ENCODE measurements at regions not wholly inside any gene's neighbourhood (a gene's known extent, or its start where the extent isn't known, plus 50 kb on each side); places are given as distances from the start of the nearest gene placed in this dataset.

GRCh38 chr5:173529861-173530260 lies 86.6 kb downstream of the BOD1 start:
- DNase-seq: no peak

DNA sequence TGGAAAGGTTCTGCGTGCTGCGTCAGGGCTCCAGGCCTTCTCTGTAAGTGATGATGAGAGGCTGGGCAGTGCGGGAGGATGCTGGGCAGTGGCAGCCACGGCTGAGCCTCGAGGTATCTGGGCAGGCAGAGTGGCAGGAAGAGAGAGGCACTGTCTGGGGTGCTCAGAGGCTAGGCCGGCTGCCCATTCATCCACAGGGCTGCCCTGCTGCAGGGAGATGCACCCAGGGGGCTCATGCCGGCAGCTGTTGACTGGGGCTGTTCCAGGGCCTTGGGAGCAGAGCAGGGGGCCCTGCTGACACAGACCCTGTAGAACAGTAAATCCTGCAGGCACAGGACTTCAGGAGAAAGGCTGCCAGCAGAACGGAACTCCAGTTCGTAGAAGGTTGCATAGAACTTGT lies 88.8 kb downstream of the BOD1 start:
- no peak for DNase-seq

- no peak for DNase-seq
Observed at GRCh38 chr5:173524136-173524535, 92.3 kb downstream of the BOD1 start.

GRCh38 chr5:173523388-173523787 lies 93.1 kb downstream of the BOD1 start:
- DNase-seq: no peak

DNA sequence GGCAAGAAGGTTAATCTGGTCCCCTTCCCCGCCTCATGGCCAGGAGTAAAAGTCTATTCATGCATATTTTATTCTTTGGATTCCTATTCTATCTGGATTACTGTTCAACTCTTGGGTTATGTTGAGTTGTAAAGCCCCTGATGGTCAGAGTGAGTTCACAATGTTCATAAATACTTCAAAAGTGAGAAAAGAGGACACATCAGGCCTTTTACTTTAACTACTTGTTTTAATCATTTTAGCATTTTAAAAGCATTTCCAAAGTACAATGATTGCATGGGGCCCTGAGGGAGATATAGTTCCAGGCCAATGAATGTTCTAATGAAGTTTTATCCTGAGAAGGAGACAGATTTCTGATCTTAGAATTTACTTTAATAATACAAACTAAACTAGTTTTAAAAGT lies 93.9 kb downstream of the BOD1 start:
- DNase-seq: no peak

DNA sequence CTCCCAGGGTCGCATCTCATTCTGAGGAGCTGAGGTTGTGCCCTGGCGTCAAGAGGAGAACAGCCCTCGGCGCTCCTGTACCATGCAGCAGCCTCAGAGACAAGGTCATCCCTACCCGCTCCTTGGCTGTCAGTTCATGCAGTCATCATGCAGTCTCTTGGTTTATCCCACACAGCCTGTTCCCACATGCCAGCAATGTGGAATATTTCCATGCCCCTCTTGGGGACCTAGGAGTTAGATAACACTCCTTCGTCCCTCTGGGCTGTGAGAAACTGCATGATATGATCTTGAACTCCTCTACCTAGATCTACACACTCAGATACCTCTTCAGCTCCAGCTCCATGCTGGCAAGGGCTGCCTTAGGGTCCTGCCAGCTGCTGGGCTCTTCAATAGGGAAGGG lies 97.6 kb downstream of the BOD1 start:
- DNase-seq: no peak

- DNase-seq: no peak
Observed at GRCh38 chr5:173517648-173518047, 98.8 kb downstream of the BOD1 start.

DNA sequence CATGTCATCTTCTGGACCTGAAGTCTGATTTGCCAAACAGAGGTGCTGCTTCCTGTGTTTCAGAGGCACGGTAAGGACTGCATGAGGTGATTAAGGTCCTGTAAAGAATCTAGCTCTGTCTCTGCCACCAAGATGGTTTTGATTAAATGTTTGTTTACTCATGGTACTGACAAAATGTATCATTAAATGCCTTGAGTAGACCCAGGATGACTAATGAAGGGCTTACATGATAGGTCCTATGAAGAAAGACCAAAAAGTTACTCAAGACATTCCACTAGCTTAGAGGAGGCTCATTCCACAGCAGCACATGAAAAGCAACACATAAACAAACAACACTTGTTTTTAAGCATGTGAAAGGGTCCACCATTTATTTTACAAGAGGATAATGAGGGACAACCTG lies 100.9 kb downstream of the BOD1 start:
- DNase-seq: no peak

DNA sequence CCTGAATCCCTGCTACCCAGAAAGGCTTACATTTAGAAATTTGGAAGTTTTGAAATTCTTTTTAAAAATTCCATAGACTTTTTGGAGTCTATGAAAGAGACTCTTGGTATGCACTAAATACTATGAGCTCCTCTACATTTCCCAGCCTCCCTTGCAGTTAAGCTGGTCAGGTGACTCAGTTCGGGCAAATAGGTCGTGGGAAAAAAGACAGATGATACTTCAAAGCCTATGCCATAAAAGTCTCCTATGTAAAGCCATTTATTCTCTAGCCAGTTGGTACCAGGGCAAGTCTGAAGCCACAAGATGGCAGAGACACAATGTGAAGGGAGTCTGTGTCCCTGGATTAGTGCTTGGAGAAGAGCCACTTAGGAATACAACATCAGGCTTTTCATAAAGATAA lies 101.8 kb downstream of the BOD1 start:
- DNase-seq: no peak

DNA sequence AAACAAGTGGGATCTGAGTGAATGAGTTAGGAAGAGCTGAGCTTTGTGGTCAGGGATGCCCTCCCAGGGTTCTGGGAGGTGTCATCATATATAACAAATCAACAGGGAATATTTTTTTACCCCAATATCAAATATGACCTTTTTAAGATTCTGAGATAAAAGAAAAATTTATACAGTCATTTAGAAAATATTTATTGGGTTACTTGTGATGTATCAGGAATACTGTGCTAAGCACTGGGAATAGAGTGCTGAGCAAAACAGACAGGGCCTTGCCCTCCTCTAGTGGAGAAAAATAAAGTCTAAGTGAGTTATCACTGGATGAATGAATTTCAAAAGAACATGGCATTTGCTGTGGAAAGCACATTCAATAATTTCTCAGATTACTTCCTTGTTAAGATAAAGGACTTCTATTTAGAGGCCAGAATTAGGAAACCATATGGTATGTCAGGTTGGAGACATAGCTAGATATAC lies 102.9 kb downstream of the BOD1 start:
- DNase-seq: no peak

- no peak for DNase-seq
Observed at GRCh38 chr5:173512637-173513435, 103.6 kb downstream of the BOD1 start.

- DNase-seq: no peak
Observed at GRCh38 chr5:173509060-173509459, 107.4 kb downstream of the BOD1 start.

- DNase-seq: no peak
Observed at GRCh38 chr5:173507171-173507570, 109.3 kb downstream of the BOD1 start.

GRCh38 chr5:173505634-173506033 lies 110.8 kb downstream of the BOD1 start:
- no peak for DNase-seq

GRCh38 chr5:173501922-173502321 lies 114.5 kb downstream of the BOD1 start:
- DNase-seq: no peak

DNA sequence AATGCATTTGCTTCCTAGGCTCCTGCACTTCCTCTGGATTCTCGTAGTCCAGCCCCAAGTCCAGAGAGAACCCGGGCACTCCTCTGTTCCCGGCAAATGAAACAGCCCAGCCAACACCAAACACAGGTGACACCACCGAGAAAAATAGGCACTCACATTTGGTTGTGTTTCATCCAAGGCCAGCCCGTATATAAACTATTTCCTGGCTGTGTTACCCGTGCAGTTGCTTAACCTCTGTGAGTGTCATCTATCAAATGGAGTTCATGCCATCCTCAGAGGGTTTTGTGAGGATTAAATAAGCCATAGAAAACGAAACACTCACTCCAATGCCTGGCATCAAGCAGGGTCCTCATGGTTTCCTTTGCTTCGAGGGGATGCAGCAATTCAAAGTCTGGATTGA lies 115.2 kb downstream of the BOD1 start:
- DNase-seq: no peak

DNA sequence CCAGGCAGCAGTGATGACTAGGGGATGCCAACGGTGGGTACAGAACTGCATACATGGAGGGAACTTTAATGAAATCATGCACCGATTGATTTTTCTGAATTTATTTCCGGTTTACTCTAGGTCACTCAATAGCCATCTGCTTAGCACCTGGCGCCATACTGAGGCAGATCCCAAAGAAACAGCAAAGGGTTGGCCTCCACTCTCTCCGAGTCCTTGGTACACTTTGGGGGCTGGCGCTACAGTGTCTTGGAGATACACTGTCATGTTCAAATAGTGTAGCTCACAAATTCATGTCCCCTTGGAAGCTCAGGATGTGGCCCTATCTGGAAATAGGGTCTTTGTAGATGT lies 116.3 kb downstream of the BOD1 start:
- no peak for DNase-seq

GRCh38 chr5:173499471-173500212 lies 116.8 kb downstream of the BOD1 start:
- DNase-seq: no peak

- DNase-seq: no peak
Observed at GRCh38 chr5:173498739-173499470, 117.5 kb downstream of the BOD1 start.

DNA sequence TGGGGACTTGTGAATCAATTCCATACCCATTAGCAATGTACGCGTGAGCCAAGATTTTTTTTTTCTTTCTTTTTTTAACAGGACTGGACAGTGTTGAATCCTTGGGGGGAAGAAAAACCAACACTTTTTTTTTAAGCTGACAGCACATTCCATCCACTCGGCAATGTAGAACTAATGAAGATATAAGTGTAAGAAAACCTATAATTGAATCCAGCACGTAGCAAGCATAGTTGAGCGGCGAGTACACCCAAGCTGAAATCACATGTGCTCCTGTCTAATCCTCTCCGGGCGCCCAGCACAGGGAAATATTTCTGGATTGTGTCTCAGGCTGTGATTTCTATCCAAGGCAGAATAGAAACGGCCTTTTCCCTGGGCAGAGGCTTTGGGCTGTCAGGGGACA lies 118.2 kb downstream of the BOD1 start:
- no peak for DNase-seq

DNA sequence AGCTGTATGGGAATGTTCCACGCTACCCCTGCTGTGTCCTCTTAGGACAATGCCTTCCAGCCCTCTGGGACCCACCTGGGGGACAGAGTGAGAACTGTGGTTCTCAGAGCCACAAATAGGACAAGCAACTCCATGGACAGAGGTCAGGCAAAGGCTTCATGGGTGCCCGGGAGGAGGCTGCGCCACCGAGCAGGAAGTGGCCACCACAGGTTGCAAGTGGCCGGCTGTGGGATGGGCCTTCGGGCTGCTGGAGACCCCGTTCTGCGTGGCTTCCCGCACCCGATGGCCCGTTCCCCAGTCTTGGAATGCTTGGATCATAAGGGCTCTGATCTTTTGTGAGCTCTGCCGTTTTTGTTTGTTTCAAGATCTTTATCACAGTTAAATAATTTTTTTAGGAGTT lies 118.8 kb downstream of the BOD1 start:
- no peak for DNase-seq

GRCh38 chr5:173496883-173497255 lies 119.6 kb downstream of the BOD1 start:
- DNase-seq: no peak

All from amygdala (tissue), 56 donors.